HG03280 (cell line): ENCODE measurements at regions not wholly inside any gene's neighbourhood (a gene's known extent, or its start where the extent isn't known, plus 50 kb on each side); places are given as distances from the start of the nearest gene placed in this dataset.
"Not testable (repeated sequence)": the region's sequence is repeated elsewhere in the genome, so short reads cannot be mapped to it uniquely, and the experiment has no call there.

ENCODE experiments used
- ATAC-seq: cut with Tn5 transposase; IDR thresholded peaks from one replicate; pipeline ENCODE4 v1.9.1; 2021; ENCODE audit warnings: mild to moderate bottlenecking, moderate library complexity; ENCODE audit not compliant: unreplicated experiment

DNA sequence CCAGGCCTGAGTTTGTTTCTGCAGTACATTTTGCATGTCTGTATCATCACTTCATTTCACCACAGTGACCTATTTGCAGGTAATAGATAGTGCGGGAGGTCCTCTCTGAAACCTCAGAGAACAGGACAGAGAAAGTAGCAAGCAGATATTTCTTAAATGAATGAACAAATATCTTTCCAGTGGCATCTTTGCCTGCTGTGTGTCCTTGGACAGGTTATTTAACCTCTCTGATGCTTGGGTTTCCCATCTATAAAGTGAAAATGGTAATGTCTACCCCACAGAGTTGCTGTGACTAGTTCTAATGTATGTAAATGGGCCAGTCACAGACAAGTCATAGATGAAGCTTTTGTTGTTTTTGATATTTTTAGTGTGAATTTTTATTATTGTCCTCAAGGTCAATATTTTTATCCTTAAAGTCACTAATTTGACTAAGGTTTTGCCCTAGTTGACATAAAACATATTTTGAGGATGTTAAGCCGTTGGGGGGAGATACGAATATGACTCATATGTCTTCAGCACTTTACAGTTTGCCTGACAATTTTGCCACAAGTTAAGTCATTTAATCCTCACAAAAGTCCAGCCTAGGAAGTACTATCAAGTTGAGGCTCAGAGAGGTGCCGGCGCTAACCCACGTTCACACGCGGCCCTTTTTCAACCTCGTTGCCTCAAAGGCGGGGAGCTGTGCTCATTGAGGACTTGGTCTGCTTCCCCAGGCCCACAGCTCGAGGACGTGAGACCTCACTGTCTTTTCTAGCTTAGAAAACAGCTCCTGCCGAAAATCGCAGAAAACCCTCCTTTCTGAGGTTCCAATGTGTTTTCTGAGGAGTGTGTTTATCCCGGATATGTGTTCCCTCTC is 126.7 kb upstream of the STX18 start:
- no peak for ATAC-seq

- no peak for ATAC-seq
Measured at GRCh38 chr4:4667622-4668081, 125.8 kb upstream of the STX18 start.

- ATAC-seq = no peak
Measured at GRCh38 chr4:4666693-4667621, 125.1 kb upstream of the STX18 start.

DNA sequence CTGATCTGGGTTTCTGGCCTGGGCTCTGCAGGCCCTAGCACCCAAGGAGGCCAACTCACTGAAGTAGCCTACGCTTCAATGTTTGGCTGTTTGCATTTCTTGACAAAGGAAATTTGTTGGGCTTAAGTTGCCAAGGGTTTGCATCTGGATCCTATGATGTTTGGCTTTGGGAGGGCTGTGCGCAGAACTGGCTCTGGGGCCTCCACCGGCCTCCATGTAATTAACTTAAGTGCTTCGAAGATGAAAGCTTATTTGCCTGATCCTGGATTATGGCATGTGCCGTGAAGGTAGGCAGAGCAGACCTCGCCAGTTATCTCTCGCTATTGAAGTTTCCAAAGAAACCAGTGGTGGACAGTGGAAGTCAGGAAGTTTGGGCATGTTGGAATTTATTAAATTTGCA is 124.3 kb upstream of the STX18 start:
- no peak for ATAC-seq

GRCh38 chr4:4664234-4664633 is 122.4 kb upstream of the STX18 start:
- no peak for ATAC-seq

GRCh38 chr4:4663028-4663427 is 121.2 kb upstream of the STX18 start:
- no peak for ATAC-seq

GRCh38 chr4:4662230-4662629 is 120.4 kb upstream of the STX18 start:
- no peak for ATAC-seq

DNA sequence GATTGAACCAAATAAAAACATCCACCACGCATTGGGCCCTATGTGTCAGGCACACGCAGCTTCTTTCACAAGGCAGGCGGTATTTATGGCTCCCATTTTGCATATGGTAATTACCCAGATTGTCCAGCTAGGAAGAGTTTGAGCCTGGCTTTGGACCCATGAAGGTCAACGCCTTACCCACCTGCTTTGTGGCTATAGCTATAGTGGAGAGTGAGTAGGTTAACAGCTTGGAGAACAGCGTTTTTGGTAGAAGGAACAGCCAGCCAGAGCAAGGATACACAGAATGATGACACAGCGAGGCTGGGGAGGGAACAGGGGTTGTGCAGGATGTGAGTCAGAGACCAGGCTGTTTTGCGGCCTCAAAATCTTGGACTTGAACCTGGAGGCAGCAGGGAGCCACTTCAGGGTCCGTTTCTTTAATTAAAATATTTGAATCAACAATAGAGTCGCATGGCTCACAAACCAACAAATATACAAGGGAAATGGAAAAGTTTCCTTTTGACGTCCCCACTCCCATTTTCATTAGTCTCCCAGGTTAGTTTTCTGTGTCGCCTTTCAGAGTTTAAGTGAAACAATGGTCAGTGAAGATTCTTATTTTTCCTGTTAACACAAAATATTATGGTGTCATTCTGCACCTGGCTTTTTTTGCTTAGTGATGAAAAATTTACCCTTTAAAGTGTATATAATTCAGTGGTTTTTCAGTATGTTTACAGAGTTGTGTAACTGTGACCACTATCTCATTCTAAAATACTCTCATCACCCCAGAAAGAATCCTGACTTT is 118.2 kb upstream of the STX18 start:
- ATAC-seq = no peak

DNA sequence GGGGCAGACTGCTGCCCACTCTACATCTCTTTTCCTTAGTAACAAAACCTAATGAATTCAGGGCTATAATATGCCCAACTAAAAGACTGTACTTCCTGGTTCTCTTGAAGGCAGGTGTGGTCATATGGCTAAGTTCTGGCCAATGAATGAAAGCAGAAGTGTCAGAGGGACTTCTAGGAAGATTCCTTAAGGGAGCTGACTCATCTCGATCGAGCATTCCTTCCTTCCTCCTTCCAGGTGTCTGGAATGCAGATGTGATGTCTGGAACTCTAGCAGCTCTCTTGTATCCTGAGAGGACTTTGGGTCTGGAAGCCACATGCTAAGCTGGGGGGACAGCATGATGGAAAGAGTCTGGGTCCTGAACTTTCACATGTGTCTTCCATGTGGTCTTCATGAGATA is 116.2 kb upstream of the STX18 start:
- no peak for ATAC-seq

DNA sequence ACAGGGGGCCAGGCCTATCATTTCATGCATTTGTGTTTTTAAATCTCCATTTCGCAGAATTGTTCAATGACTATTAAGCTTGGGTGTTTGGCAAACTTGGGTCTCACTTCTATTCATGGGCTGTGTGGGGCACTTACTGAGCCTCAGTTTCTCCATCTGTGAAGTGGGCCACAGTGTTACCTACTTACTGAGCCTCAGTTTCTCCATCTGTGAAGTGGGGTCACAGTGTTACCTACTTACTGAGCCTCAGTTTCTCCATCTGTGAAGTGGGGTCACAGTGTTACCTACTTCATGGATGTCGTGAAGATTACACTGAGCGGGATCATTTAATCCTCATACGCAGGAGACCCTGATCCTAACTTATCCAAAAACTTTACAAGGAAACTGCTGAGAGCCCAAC is 115.1 kb upstream of the STX18 start:
- no peak for ATAC-seq

GRCh38 chr4:4655901-4656300 is 114.1 kb upstream of the STX18 start:
- ATAC-seq = no peak

DNA sequence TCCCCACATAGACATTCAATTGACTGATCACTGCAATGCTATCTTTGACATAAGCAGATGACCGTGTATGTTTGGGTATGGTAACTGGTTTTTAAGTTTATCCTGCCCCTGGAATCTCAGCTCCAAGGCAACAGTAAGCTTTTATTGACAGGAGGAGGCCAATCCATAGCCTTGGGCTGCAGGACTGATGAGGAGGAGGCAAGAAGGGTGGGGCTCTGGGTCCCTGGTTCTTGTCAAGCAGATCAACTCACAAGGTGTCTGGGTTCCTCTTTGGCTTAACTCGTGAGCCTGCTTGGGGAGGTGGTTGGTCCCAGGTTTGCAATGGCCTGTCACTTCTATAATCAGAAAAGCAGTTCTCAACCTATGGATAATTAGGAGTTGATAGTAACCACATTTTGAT is 113.2 kb upstream of the STX18 start:
- no peak for ATAC-seq

GRCh38 chr4:4651811-4652755 is 110.2 kb upstream of the STX18 start:
- no peak for ATAC-seq

DNA sequence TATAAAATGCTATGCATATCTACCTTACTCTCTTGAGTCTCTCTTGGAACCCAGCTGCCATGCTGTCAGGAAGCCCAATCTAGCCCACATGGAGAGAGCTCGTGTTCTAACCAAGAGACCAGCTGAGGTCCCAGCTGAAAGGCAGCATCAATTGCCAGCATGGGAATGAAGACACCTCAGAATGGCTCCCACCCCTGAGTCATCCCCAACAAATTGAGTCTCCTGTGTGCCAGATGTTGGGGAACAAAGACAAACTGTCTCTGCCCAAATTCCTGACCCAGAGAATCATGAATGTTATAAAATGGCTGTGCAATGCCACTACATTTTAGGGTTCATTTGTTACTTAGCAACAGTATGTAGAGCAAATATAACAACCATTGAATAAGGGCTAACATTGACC is 105.2 kb upstream of the STX18 start:
- ATAC-seq = no peak

- no peak for ATAC-seq
Measured at GRCh38 chr4:4645743-4646142, 103.9 kb upstream of the STX18 start.

GRCh38 chr4:4644277-4644676 is 102.4 kb upstream of the STX18 start:
- ATAC-seq = not testable (repeated sequence)

DNA sequence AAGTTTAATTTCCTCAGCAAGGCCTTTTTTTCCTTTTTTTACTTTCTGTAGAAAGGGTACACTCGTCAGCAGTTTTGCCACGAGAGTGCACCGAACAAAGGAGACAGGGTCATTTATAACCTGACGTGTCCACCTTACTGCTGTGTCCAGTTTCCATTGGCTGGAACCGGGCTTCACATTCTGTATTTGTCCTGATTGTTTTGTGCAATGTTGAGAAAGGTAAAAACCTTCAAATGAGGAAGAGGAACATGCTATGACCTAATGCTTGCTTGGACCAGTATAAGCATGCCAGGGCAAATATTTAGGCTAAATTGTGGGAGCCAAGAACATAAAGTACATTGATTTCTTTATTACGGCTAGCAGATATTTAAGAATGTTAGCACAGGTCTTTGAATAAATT is 101.9 kb upstream of the STX18 start:
- ATAC-seq = not testable (repeated sequence)

DNA sequence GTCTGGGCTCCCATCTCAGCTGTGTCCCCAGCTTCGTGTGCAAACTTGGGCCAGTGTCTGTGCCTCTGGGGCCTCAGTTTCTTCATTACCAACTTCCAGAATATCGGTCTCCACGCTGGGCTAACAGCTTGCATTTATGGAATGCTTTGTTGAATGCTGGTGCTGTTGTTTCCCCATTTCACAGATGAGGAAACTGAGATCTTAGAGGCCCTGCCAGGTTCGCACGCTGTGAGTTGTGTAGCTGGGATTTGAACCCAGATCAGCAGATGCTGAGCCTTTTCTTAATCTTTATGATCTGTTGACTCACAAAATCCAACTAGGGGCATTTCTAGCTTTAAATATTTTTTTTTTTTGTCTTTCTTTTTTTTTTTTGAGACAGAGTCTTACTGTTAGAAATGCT is 101.5 kb upstream of the STX18 start:
- ATAC-seq = no peak

DNA sequence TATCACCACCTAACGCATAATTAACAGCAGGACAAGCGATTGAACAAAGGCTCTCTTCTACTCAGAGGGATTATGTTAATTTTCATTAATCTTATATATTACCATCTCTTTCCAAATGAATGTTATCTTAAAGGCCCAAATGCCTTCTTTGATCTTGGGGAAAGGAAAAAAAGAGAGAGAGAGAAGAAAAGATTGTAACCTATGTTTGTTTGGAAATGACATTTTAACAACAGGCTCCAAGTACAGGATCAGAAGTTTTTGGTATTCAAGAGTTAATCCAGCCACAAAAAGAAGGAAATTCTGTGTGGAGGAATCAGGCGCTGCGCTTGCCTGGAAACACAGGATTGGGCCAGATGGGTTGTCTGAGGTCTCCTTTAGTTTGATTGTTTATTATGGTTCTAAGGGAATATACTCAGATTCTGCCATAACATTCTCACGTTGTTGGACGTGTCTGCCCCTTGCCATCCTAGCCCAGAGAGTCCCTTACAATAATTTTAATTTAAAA is 100.7 kb upstream of the STX18 start:
- no peak for ATAC-seq
